Liver (tissue), 8 donors: ENCODE measurements at regions not wholly inside any gene's neighbourhood (a gene's known extent, or its start where the extent isn't known, plus 50 kb on each side); places are given as distances from the start of the nearest gene placed in this dataset.

Experiments
- DNase-seq: peaks from one replicate; pipeline ENCODE4 v3.0.0-alpha.2; 2017; ENCODE audit warnings: low spot score
- H3K27ac ChIP-seq, 2 donors: one replicate each; pipeline ENCODE4 v1.7.0; 2013; ENCODE audit warnings: inconsistent platforms in 2 of 2, low read length in 2 of 2, control low read depth in 1 of 2, low read depth in 1 of 2, mild to moderate bottlenecking in 1 of 2
- H3K27me3 ChIP-seq, 4 donors: one replicate each; pipeline versions ENCODE4 v1.6.1 to v1.7.0; 2013; ENCODE audit warnings: low read length in 3 of 4, inconsistent platforms in 1 of 4, mild to moderate bottlenecking in 1 of 4, moderate library complexity in 1 of 4; ENCODE audit not compliant: control insufficient read depth in 4 of 4, insufficient read depth in 4 of 4
- H3K36me3 ChIP-seq, 4 donors: one replicate each; pipeline versions ENCODE4 v1.6.1 to v1.7.0; 2013; ENCODE audit warnings: low read length in 3 of 4, mild to moderate bottlenecking in 3 of 4, low read depth in 1 of 4, moderate library complexity in 1 of 4; ENCODE audit not compliant: control insufficient read depth in 4 of 4, insufficient read depth in 3 of 4
- H3K4me1 ChIP-seq, 4 donors: one replicate each; pipeline versions ENCODE4 v1.6.1 to v1.7.0; 2013; ENCODE audit warnings: low read length in 3 of 4, mild to moderate bottlenecking in 3 of 4, moderate library complexity in 1 of 4; ENCODE audit not compliant: control insufficient read depth in 4 of 4, insufficient read depth in 4 of 4
- H3K4me3 ChIP-seq, 3 donors: one replicate each; pipeline versions ENCODE4 v1.6.1 to v1.7.0; 2013; ENCODE audit warnings: low read length in 3 of 3, control low read depth in 1 of 3, low read depth in 1 of 3, mild to moderate bottlenecking in 1 of 3
- H3K9ac ChIP-seq, 2 donors: one replicate each; pipeline ENCODE4 v1.7.0; 2013; ENCODE audit warnings: low read length in 2 of 2, mild to moderate bottlenecking in 2 of 2, moderate library complexity in 2 of 2, control low read depth in 1 of 2, low read depth in 1 of 2
- H3K9me3 ChIP-seq, 4 donors: one replicate each; pipeline versions ENCODE4 v1.6.1 to v1.7.0; 2013; ENCODE audit warnings: low read length in 3 of 4; ENCODE audit not compliant: control insufficient read depth in 4 of 4
- ATF3 ChIP-seq: IDR thresholded peaks from 2 replicates; pipeline ENCODE4 v1.6.1; 2016; ENCODE audit warnings: antibody characterized with exemption
- EGR1 ChIP-seq, 2 donors: IDR thresholded peaks; 2 replicates each; pipeline ENCODE4 v1.6.1; 2016 to 2018; ENCODE audit warnings: antibody characterized with exemption in 2 of 2, low read depth in 2 of 2
- FOXA1 ChIP-seq: IDR thresholded peaks from 2 replicates; pipeline ENCODE4 v1.6.1; 2016; ENCODE audit warnings: antibody characterized with exemption
- FOXA2 ChIP-seq: IDR thresholded peaks from 2 replicates; pipeline ENCODE4 v1.6.1; 2016; ENCODE audit warnings: antibody characterized with exemption
- GABPA ChIP-seq, 2 donors: IDR thresholded peaks in 1 of 2; conservative IDR thresholded peaks in 1 of 2; 2 replicates each; pipeline ENCODE4 v1.6.1; 2016; ENCODE audit warnings: antibody characterized with exemption in 2 of 2, mild to moderate bottlenecking in 1 of 2, moderate library complexity in 1 of 2
- HNF4A ChIP-seq, 2 donors: conservative IDR thresholded peaks; 2 replicates each; pipeline ENCODE4 v1.6.1; 2016; ENCODE audit warnings: antibody characterized with exemption in 2 of 2, mild to moderate bottlenecking in 2 of 2
- HNF4G ChIP-seq: IDR thresholded peaks from 2 replicates; pipeline ENCODE4 v1.6.1; 2016; ENCODE audit warnings: antibody characterized with exemption
- JUND ChIP-seq, 2 donors: IDR thresholded peaks; 2 replicates each; pipeline ENCODE4 v1.6.1; 2016; ENCODE audit warnings: antibody characterized with exemption in 2 of 2
- MAX ChIP-seq: IDR thresholded peaks from 2 replicates; pipeline ENCODE4 v1.6.1; 2016; ENCODE audit warnings: antibody characterized with exemption
- NR2F2 ChIP-seq: IDR thresholded peaks from 2 replicates; pipeline ENCODE4 v1.6.1; 2016; ENCODE audit warnings: antibody characterized with exemption
- RAD21 ChIP-seq, 2 donors: IDR thresholded peaks; 2 replicates each; pipeline ENCODE4 v1.6.1; 2016; ENCODE audit warnings: antibody characterized with exemption in 2 of 2, mild to moderate bottlenecking in 2 of 2
- RXRA ChIP-seq, 2 donors: IDR thresholded peaks; 2 replicates each; pipeline ENCODE4 v1.6.1; 2017 to 2018; ENCODE audit warnings: antibody characterized with exemption in 2 of 2, mild to moderate bottlenecking in 1 of 2
- SP1 ChIP-seq: IDR thresholded peaks from 2 replicates; pipeline ENCODE4 v1.6.1; 2018; ENCODE audit warnings: antibody characterized with exemption, mild to moderate bottlenecking
- TAF1 ChIP-seq: conservative IDR thresholded peaks from 2 replicates; pipeline ENCODE4 v1.6.1; 2016; ENCODE audit warnings: antibody characterized with exemption, mild to moderate bottlenecking
- WGBS: extraction: QIAGEN DNeasy Blood & Tissue Kit; methylation state at CpG from one replicate; pipeline ENCODE4 v1.1.7; 2013; 5-methylcytosine and 5-hydroxymethylcytosine counted together
- TF ChIP-seq, protein P1 (sequence below): IDR thresholded peaks from 2 replicates; pipeline ENCODE4 v1.6.1; 2016; ENCODE audit warnings: antibody characterized with exemption
- TF ChIP-seq, protein P2 (sequence below): fragments of 150-350 bp; IDR thresholded peaks from 2 replicates; pipeline ENCODE4 v1.5.1; 2017; ENCODE audit warnings: improper control_type of control experiment, low read depth, low read length; ENCODE audit not compliant: missing input control
- TF ChIP-seq, protein P3 (sequence below): IDR thresholded peaks from 2 replicates; pipeline ENCODE4 v1.6.1; 2016; ENCODE audit warnings: antibody characterized with exemption, mild to moderate bottlenecking
- donor health status: healthy.
- donor health status: healthy.
- donor health status: healthy.
- donor health status: healthy.
- donor health status: healthy.

DNA sequence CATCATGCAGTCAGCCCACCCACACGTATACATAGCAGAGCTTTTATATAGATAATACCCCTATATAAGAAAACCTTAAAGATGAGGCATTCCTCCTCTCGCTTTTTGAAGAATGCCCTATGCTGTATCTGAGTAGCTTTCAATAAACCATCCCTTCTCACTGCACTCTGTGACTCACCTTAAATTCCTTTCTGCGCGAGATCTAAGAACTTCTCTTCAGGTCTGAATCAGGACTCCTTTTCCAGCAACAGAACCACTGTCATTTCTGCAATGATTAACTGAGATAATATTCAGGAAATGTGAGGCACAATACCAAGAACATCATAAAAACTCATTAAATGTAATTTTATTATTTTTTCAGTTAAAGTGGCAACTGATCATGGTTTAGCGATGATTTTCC, 76.4 kb upstream of the DCLK2 start:
- Histone ChIP-seq H3K27me3 (no peaks in the 10 kb centered on the region), H3K9me3 (no peaks in the 10 kb centered on the region), H3K4me1 (peaks cover 0 to 15% (median 11%) of the 10 kb centered on the region in 4 donors), H3K9ac (no peak overlapping the region), H3K36me3 (no peaks in the 10 kb centered on the region), H3K4me3 (no peak overlapping the region), H3K27ac (no peak overlapping the region)
- no peak for TF ChIP-seq FOXA2
- no peak for TF ChIP-seq NR2F2
- no peak for TF ChIP-seq RAD21 (IDR thresholded peaks at IDR 0.05)
- TF ChIP-seq, protein P1, sequence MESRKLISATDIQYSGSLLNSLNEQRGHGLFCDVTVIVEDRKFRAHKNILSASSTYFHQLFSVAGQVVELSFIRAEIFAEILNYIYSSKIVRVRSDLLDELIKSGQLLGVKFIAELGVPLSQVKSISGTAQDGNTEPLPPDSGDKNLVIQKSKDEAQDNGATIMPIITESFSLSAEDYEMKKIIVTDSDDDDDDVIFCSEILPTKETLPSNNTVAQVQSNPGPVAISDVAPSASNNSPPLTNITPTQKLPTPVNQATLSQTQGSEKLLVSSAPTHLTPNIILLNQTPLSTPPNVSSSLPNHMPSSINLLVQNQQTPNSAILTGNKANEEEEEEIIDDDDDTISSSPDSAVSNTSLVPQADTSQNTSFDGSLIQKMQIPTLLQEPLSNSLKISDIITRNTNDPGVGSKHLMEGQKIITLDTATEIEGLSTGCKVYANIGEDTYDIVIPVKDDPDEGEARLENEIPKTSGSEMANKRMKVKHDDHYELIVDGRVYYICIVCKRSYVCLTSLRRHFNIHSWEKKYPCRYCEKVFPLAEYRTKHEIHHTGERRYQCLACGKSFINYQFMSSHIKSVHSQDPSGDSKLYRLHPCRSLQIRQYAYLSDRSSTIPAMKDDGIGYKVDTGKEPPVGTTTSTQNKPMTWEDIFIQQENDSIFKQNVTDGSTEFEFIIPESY, result no peak
- TF ChIP-seq, protein P2, sequence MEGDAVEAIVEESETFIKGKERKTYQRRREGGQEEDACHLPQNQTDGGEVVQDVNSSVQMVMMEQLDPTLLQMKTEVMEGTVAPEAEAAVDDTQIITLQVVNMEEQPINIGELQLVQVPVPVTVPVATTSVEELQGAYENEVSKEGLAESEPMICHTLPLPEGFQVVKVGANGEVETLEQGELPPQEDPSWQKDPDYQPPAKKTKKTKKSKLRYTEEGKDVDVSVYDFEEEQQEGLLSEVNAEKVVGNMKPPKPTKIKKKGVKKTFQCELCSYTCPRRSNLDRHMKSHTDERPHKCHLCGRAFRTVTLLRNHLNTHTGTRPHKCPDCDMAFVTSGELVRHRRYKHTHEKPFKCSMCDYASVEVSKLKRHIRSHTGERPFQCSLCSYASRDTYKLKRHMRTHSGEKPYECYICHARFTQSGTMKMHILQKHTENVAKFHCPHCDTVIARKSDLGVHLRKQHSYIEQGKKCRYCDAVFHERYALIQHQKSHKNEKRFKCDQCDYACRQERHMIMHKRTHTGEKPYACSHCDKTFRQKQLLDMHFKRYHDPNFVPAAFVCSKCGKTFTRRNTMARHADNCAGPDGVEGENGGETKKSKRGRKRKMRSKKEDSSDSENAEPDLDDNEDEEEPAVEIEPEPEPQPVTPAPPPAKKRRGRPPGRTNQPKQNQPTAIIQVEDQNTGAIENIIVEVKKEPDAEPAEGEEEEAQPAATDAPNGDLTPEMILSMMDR, result no peak
- TF ChIP-seq HNF4A (conservative IDR thresholded peaks at IDR 0.05), result no peak
- TF ChIP-seq GABPA (IDR thresholded peaks at IDR 0.05 in 1 of 2, conservative IDR thresholded peaks at IDR 0.05 in 1 of 2), result no peak
- TF ChIP-seq HNF4G, result no peak
- no peak for TF ChIP-seq EGR1 (IDR thresholded peaks at IDR 0.05; ENCODE audit: low read depth in 2 of 2)
- TF ChIP-seq SP1, result no peak
- no peak for TF ChIP-seq FOXA1
- TF ChIP-seq RXRA (IDR thresholded peaks at IDR 0.05), result no peak
- TF ChIP-seq ATF3, result no peak
- no peak for TF ChIP-seq JUND (IDR thresholded peaks at IDR 0.05)
- TF ChIP-seq, protein P3, sequence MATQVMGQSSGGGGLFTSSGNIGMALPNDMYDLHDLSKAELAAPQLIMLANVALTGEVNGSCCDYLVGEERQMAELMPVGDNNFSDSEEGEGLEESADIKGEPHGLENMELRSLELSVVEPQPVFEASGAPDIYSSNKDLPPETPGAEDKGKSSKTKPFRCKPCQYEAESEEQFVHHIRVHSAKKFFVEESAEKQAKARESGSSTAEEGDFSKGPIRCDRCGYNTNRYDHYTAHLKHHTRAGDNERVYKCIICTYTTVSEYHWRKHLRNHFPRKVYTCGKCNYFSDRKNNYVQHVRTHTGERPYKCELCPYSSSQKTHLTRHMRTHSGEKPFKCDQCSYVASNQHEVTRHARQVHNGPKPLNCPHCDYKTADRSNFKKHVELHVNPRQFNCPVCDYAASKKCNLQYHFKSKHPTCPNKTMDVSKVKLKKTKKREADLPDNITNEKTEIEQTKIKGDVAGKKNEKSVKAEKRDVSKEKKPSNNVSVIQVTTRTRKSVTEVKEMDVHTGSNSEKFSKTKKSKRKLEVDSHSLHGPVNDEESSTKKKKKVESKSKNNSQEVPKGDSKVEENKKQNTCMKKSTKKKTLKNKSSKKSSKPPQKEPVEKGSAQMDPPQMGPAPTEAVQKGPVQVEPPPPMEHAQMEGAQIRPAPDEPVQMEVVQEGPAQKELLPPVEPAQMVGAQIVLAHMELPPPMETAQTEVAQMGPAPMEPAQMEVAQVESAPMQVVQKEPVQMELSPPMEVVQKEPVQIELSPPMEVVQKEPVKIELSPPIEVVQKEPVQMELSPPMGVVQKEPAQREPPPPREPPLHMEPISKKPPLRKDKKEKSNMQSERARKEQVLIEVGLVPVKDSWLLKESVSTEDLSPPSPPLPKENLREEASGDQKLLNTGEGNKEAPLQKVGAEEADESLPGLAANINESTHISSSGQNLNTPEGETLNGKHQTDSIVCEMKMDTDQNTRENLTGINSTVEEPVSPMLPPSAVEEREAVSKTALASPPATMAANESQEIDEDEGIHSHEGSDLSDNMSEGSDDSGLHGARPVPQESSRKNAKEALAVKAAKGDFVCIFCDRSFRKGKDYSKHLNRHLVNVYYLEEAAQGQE, result no peak
- TF ChIP-seq MAX, result no peak
- no peak for DNase-seq
- 96% methylated on average over 5 of the region's 5 CpGs for WGBS

DNA sequence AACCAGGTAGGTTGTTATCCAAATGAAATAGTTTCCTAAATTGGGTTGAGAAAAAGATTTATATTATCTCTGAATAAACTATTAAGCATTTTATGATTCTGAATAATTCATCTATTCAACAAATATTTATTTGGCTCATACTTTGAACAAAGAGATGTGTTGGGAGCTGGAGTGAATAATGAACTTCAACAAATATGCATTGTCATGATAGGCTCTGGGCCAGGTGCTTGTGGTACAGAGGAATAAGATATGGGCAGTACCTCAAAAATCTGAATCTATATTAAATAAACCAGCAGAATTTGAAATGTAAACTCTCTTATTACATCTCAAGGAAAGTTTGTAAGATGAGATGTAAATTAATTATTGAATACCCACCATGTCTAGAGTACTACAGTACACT, 75.7 kb upstream of the DCLK2 start:
- Histone ChIP-seq H3K4me1 (peaks cover 0 to 15% (median 11%) of the 10 kb centered on the region in 4 donors), H3K9ac (no peak overlapping the region), H3K27ac (no peak overlapping the region), H3K9me3 (no peaks in the 10 kb centered on the region), H3K27me3 (no peaks in the 10 kb centered on the region), H3K4me3 (no peak overlapping the region), H3K36me3 (no peaks in the 10 kb centered on the region)
- DNase-seq, result no peak
- TF ChIP-seq RAD21 (IDR thresholded peaks at IDR 0.05) (no peak), SP1 (no peak), GABPA (IDR thresholded peaks at IDR 0.05 in 1 of 2, conservative IDR thresholded peaks at IDR 0.05 in 1 of 2) (no peak), EGR1 (IDR thresholded peaks at IDR 0.05; ENCODE audit: low read depth in 2 of 2) (no peak), NR2F2 (no peak), HNF4A (conservative IDR thresholded peaks at IDR 0.05) (no peak), HNF4G (no peak), ATF3 (no peak), RXRA (IDR thresholded peaks at IDR 0.05) (no peak), FOXA1 (no peak), TAF1 (no peak)
- TF ChIP-seq, protein P3, result no peak
- TF ChIP-seq, protein P2, result no peak
